Left ventricle myocardium inferior (tissue), 1 donor: ENCODE measurements at regions not wholly inside any gene's neighbourhood (a gene's known extent, or its start where the extent isn't known, plus 50 kb on each side); places are given as distances from the start of the nearest gene placed in this dataset.

Experiments
- DNase-seq: peaks from one replicate; pipeline ENCODE4 v3.0.0-alpha.2; 2020
- H3K27ac ChIP-seq: fragments of 200-600 bp; replicated peaks from 2 replicates; pipeline ENCODE4 v1.8.0; 2021
- H3K27me3 ChIP-seq: fragments of 200-600 bp; 2 replicates; pipeline ENCODE4 v1.8.0; 2021; ENCODE audit warnings: low read depth
- H3K36me3 ChIP-seq: fragments of 200-600 bp; 2 replicates; pipeline ENCODE4 v1.8.0; 2021
- H3K4me1 ChIP-seq: fragments of 200-600 bp; 2 replicates; pipeline ENCODE4 v1.8.0; 2021
- H3K4me3 ChIP-seq: fragments of 200-600 bp; 2 replicates; pipeline ENCODE4 v1.8.0; 2021; ENCODE audit warnings: mild to moderate bottlenecking, moderate library complexity
- H3K9me3 ChIP-seq: fragments of 200-600 bp; replicated peaks from 2 replicates; pipeline ENCODE4 v1.8.0; 2021
- CTCF ChIP-seq: fragments of 200-600 bp; IDR thresholded peaks from 2 replicates; pipeline ENCODE4 v1.8.0; 2021; ENCODE audit warnings: antibody characterized with exemption, mild to moderate bottlenecking, borderline replicate concordance
- intact Hi-C: fragments of 100-400 bp; cut with micrococcal nuclease; formaldehyde crosslinking; loops from one replicate; pipeline ENCODE4 v1.11.0; 2022
- donor health status: DM: no; HTN: yes; CAD: no; lungs with severe emphysema.

- intact Hi-C loops = loop anchor here (10.0 kb wide), 1 partner anchor 62 kb away; no protein-coding TSS in a partner anchor
- no peaks in the 10 kb centered on the region for H3K36me3 ChIP-seq
- no peak for TF ChIP-seq CTCF
- H3K4me3 ChIP-seq = no peak overlapping the region
- H3K9me3 ChIP-seq = peaks cover 43% of the 10 kb centered on the region
- H3K27ac ChIP-seq = no peak overlapping the region
- DNase-seq = no peak
- no peaks in the 10 kb centered on the region for H3K4me1 ChIP-seq
- H3K27me3 ChIP-seq = no peaks in the 10 kb centered on the region
Observed at GRCh38 chr1:38402230-38402815, 355.7 kb upstream of the POU3F1 start.

- H3K27me3 ChIP-seq = peaks cover 26% of the 10 kb centered on the region
- TF ChIP-seq CTCF = no peak
- no peak for DNase-seq
- no peak overlapping the region for H3K4me3 ChIP-seq
- H3K27ac ChIP-seq = no peak overlapping the region
- no peaks in the 10 kb centered on the region for H3K4me1 ChIP-seq
- no peaks in the 10 kb centered on the region for H3K36me3 ChIP-seq
- intact Hi-C loops = no loop called here
- H3K9me3 ChIP-seq = peaks cover 30% of the 10 kb centered on the region
Observed at GRCh38 chr1:38396606-38397005, 350.0 kb upstream of the POU3F1 start.

- DNase-seq = no peak
- Histone ChIP-seq H3K4me1 (no peaks in the 10 kb centered on the region), H3K4me3 (no peak overlapping the region), H3K27ac (no peak overlapping the region), H3K36me3 (no peaks in the 10 kb centered on the region), H3K9me3 (peaks cover 47% of the 10 kb centered on the region), H3K27me3 (peaks cover 26% of the 10 kb centered on the region)
- TF ChIP-seq CTCF = no peak
- intact Hi-C loops = no loop called here
Observed at GRCh38 chr1:38394303-38394702, 347.7 kb upstream of the POU3F1 start.

- Histone ChIP-seq H3K27ac (no peak overlapping the region), H3K4me1 (no peaks in the 10 kb centered on the region), H3K4me3 (no peak overlapping the region), H3K9me3 (peaks cover 62% of the 10 kb centered on the region), H3K27me3 (peaks cover 26% of the 10 kb centered on the region), H3K36me3 (no peaks in the 10 kb centered on the region)
- no peak for TF ChIP-seq CTCF
- DNase-seq = no peak
- intact Hi-C loops = no loop called here
Observed at GRCh38 chr1:38392861-38393260, 346.3 kb upstream of the POU3F1 start.

GRCh38 chr1:38381256-38381655, 334.7 kb upstream of the POU3F1 start:
- Histone ChIP-seq H3K9me3 (no peaks in the 10 kb centered on the region), H3K27ac (no peak overlapping the region), H3K4me3 (no peak overlapping the region), H3K4me1 (no peaks in the 10 kb centered on the region), H3K27me3 (peaks cover 42% of the 10 kb centered on the region), H3K36me3 (no peaks in the 10 kb centered on the region)
- intact Hi-C loops = no loop called here
- no peak for TF ChIP-seq CTCF
- no peak for DNase-seq
